ENCODE measurements at regions not wholly inside any gene's neighbourhood (a gene's known extent, or its start where the extent isn't known, plus 50 kb on each side); places are given as distances from the start of the nearest gene placed in this dataset.

DNA sequence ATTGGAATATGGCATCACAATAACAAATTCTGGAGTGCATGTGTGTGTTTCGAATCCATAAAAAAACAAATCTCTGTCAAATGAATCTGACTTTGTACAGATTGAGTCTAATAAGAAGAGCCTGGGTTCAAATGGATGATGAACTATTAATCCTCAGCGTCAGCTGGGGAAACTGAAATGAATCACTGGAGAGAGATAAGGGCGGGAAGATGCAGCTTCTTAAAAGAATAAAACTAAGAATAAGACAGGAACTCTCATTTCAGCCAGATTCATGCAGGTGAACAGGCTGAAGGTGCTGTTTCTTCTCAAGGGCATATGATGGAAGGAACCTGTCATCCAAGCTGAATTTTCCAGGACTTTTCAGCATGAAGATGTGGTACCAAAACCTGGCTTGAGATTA, 202.6 kb upstream of the TRIB2 start:
- Histone ChIP-seq H3K4me2 (ENCODE audit: low read length) (no peak overlapping the region), H3K4me3 (replicated peaks in 1 of 2; ENCODE audit: low read depth in 1 of 2, low read length in 2 of 2) (no peak overlapping the region), H2AFZ (ENCODE audit: low read depth, low read length, poor library complexity, severe bottlenecking) (no peak overlapping the region), H3K9me3 (ENCODE audit: control insufficient read depth in 1 of 2, insufficient read depth in 1 of 2, low read depth in 1 of 2, low read length in 2 of 2) (no peaks in the 10 kb centered on the region), H3K27me3 (ENCODE audit: insufficient read depth, low read length) (0 out of 2 replicates have a peak, but pooled peaks cover 3% of the 10 kb centered on the region), H3K79me2 (ENCODE audit: insufficient read depth, low read length) (no peaks in the 10 kb centered on the region), H3K4me1 (ENCODE audit: control insufficient read depth in 1 of 2, insufficient read depth in 2 of 2, low read length in 2 of 2) (no peaks in the 10 kb centered on the region), H3K27ac (ENCODE audit: low read depth, low read length) (no peak overlapping the region), H4K20me1 (ENCODE audit: insufficient read depth) (no peaks in the 10 kb centered on the region), H3K36me3 (ENCODE audit: control insufficient read depth in 1 of 2, insufficient read depth in 2 of 2, low read length in 2 of 2) (no peaks in the 10 kb centered on the region), H3K9ac (ENCODE audit: low read length) (no peak overlapping the region), H3K9me2 (ENCODE audit: insufficient read depth) (no peaks in the 10 kb centered on the region)
- ATAC-seq, result no peak
- POLR2A ChIA-PET, result no interaction called here
- no TSS peak for BruUV-seq (replicated peaks)
- TF ChIP-seq POLR2AphosphoS5 (IDR thresholded peaks at IDR 0.05; ENCODE audit: low read depth, low read length), result no peak
- TF ChIP-seq RAD21 (IDR thresholded peaks at IDR 0.05; ENCODE audit: low read depth), result no peak
- TF ChIP-seq JUND (IDR thresholded peaks at IDR 0.05), result no peak
- TF ChIP-seq CBX3 (IDR thresholded peaks at IDR 0.05; ENCODE audit: low read depth), result no peak
- no peak for TF ChIP-seq YY1 (IDR thresholded peaks at IDR 0.05; ENCODE audit: extremely low read depth, insufficient replicate concordance, low read depth, low read length)
- TF ChIP-seq EZH2 (IDR thresholded peaks at IDR 0.05), result no peak
- TF ChIP-seq, protein P1, sequence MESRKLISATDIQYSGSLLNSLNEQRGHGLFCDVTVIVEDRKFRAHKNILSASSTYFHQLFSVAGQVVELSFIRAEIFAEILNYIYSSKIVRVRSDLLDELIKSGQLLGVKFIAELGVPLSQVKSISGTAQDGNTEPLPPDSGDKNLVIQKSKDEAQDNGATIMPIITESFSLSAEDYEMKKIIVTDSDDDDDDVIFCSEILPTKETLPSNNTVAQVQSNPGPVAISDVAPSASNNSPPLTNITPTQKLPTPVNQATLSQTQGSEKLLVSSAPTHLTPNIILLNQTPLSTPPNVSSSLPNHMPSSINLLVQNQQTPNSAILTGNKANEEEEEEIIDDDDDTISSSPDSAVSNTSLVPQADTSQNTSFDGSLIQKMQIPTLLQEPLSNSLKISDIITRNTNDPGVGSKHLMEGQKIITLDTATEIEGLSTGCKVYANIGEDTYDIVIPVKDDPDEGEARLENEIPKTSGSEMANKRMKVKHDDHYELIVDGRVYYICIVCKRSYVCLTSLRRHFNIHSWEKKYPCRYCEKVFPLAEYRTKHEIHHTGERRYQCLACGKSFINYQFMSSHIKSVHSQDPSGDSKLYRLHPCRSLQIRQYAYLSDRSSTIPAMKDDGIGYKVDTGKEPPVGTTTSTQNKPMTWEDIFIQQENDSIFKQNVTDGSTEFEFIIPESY (IDR thresholded peaks at IDR 0.05; ENCODE audit: extremely low read depth, insufficient replicate concordance, low read length), result no peak
- no peak for TF ChIP-seq TCF7L2 (IDR thresholded peaks at IDR 0.05; ENCODE audit: borderline replicate concordance, extremely low read depth, insufficient read depth, insufficient read length)
- TF ChIP-seq SP1 (IDR thresholded peaks at IDR 0.05; ENCODE audit: low read depth), result no peak
- TF ChIP-seq FOSL1 (IDR thresholded peaks at IDR 0.05; ENCODE audit: low read depth), result no peak
- TF ChIP-seq, protein P2, sequence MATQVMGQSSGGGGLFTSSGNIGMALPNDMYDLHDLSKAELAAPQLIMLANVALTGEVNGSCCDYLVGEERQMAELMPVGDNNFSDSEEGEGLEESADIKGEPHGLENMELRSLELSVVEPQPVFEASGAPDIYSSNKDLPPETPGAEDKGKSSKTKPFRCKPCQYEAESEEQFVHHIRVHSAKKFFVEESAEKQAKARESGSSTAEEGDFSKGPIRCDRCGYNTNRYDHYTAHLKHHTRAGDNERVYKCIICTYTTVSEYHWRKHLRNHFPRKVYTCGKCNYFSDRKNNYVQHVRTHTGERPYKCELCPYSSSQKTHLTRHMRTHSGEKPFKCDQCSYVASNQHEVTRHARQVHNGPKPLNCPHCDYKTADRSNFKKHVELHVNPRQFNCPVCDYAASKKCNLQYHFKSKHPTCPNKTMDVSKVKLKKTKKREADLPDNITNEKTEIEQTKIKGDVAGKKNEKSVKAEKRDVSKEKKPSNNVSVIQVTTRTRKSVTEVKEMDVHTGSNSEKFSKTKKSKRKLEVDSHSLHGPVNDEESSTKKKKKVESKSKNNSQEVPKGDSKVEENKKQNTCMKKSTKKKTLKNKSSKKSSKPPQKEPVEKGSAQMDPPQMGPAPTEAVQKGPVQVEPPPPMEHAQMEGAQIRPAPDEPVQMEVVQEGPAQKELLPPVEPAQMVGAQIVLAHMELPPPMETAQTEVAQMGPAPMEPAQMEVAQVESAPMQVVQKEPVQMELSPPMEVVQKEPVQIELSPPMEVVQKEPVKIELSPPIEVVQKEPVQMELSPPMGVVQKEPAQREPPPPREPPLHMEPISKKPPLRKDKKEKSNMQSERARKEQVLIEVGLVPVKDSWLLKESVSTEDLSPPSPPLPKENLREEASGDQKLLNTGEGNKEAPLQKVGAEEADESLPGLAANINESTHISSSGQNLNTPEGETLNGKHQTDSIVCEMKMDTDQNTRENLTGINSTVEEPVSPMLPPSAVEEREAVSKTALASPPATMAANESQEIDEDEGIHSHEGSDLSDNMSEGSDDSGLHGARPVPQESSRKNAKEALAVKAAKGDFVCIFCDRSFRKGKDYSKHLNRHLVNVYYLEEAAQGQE (IDR thresholded peaks at IDR 0.05; ENCODE audit: low read depth), result no peak
- TF ChIP-seq, protein P3, sequence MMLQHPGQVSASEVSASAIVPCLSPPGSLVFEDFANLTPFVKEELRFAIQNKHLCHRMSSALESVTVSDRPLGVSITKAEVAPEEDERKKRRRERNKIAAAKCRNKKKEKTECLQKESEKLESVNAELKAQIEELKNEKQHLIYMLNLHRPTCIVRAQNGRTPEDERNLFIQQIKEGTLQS (IDR thresholded peaks at IDR 0.05), result no peak
- no peak for TF ChIP-seq ZNF274 (IDR thresholded peaks at IDR 0.05; ENCODE audit: low read depth, low read length)
- TF ChIP-seq CEBPB (IDR thresholded peaks at IDR 0.05; ENCODE audit: low read depth), result no peak
- TF ChIP-seq, protein P4, sequence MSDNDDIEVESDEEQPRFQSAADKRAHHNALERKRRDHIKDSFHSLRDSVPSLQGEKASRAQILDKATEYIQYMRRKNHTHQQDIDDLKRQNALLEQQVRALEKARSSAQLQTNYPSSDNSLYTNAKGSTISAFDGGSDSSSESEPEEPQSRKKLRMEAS (IDR thresholded peaks at IDR 0.05), result no peak
- no peak for TF ChIP-seq POLR2A (IDR thresholded peaks at IDR 0.05; ENCODE audit: borderline replicate concordance, extremely low read depth, insufficient read depth, insufficient read length)
- DNase-seq (ENCODE audit: low read depth, low spot score), result no peak
- intact Hi-C loops (cut with micrococcal nuclease), result no loop called here
- CTCF ChIA-PET, result no interaction called here
- RAD21 ChIA-PET (ENCODE audit: low non-redundant PET in 1 of 2, low total read pairs in 2 of 2, uncharacterized antibody in 2 of 2, unreplicated experiment in 2 of 2), result no interaction called here
